H1 (cell line): ENCODE measurements at regions not wholly inside any gene's neighbourhood (a gene's known extent, or its start where the extent isn't known, plus 50 kb on each side); places are given as distances from the start of the nearest gene placed in this dataset.

Source experiments
- CTCF ChIA-PET: fragments of 300-600 bp; sonication (Branson Sonifier 250); formaldehyde crosslinking; loops from one replicate; lab custom pipeline; 2021; ENCODE audit not compliant: partially characterized antibody; lab: Charles Lee
- POLR2A ChIA-PET: fragments of 300-600 bp; sonication (Branson Sonifier 250); formaldehyde crosslinking; loops from one replicate; lab custom pipeline; 2021; ENCODE audit warnings: inconsistent platforms; ENCODE audit not compliant: partially characterized antibody; lab: Charles Lee
- DNase-seq, 2 experiments: peaks; one replicate each; pipeline versions ENCODE4 v3.0.0 to v3.0.0-alpha.2; 2010 to 2022; ENCODE audit warnings: low spot score in 2 of 2, low read depth in 1 of 2, mixed read lengths in 1 of 2
- FAIRE-seq: peaks from 2 replicates; lab custom pipeline; 2011; peaks lifted over from hg19 to GRCh38; lab: Jason Lieb, UNC
- H2AFZ ChIP-seq: 2 replicates; pipeline ENCODE4 v1.8.1; 2012; ENCODE audit warnings: low read length, inconsistent platforms
- H2AK5ac ChIP-seq: 2 replicates; pipeline ENCODE4 v1.6.1; 2013; ENCODE audit warnings: low read depth, low read length
- H2BK120ac ChIP-seq: replicated peaks from 2 replicates; pipeline ENCODE3; 2013; ENCODE audit warnings: low read depth, low read length, inconsistent platforms
- H2BK12ac ChIP-seq: 2 replicates; pipeline ENCODE4 v1.6.1; 2013; ENCODE audit warnings: low read depth, low read length
- H2BK15ac ChIP-seq: 2 replicates; pipeline ENCODE4 v1.6.1; 2013; ENCODE audit warnings: low read length
- H2BK20ac ChIP-seq: 2 replicates; pipeline ENCODE4 v1.6.1; 2013; ENCODE audit warnings: low read length
- H2BK5ac ChIP-seq: 2 replicates; pipeline ENCODE4 v1.6.1; 2013; ENCODE audit warnings: low read depth, low read length
- H3K14ac ChIP-seq: 2 replicates; pipeline ENCODE4 v1.6.1; 2013; ENCODE audit warnings: inconsistent platforms; ENCODE audit not compliant: insufficient read length
- H3K18ac ChIP-seq: 2 replicates; pipeline ENCODE4 v1.6.1; 2013; ENCODE audit warnings: low read length; ENCODE audit errors: extremely low read depth
- H3K23ac ChIP-seq: 2 replicates; pipeline ENCODE4 v1.6.1; 2013; ENCODE audit warnings: inconsistent platforms; ENCODE audit not compliant: insufficient read length
- H3K23me2 ChIP-seq: 2 replicates; pipeline ENCODE4 v1.6.1; 2013; ENCODE audit warnings: low read depth, low read length
- H3K27ac ChIP-seq: 2 replicates; pipeline ENCODE4 v1.6.1; 2011; ENCODE audit warnings: low read depth, low read length, inconsistent platforms
- H3K27me3 ChIP-seq, 4 experiments: replicated peaks in 1 of 4; 1 replicate in 1 of 4; 2 replicates in 3 of 4; pipeline versions ENCODE4 v1.6.1 to v1.8.1; 2011 to 2013; ENCODE audit warnings: low read length in 3 of 4, mild to moderate bottlenecking in 3 of 4, inconsistent platforms in 2 of 4, mixed read lengths in 2 of 4, moderate library complexity in 1 of 4; ENCODE audit not compliant: control insufficient read depth in 3 of 4, insufficient read depth in 3 of 4; ENCODE audit errors: extremely low read depth in 1 of 4
- H3K36me3 ChIP-seq, 4 experiments: 2 replicates each; pipeline versions ENCODE4 v1.6.1 to v1.8.1; 2011 to 2013; ENCODE audit warnings: mild to moderate bottlenecking in 4 of 4, low read length in 3 of 4, moderate library complexity in 2 of 4, control low read depth in 1 of 4, inconsistent platforms in 1 of 4; ENCODE audit not compliant: insufficient read depth in 4 of 4, control insufficient read depth in 2 of 4
- H3K4ac ChIP-seq: replicated peaks from 2 replicates; pipeline ENCODE3; 2013; ENCODE audit warnings: low read length, low read depth, mixed read lengths, inconsistent platforms; ENCODE audit not compliant: insufficient read length
- H3K4me1 ChIP-seq, 4 experiments: replicated peaks in 1 of 4; 1 replicate in 1 of 4; 2 replicates in 3 of 4; pipeline versions ENCODE4 v1.6.1 to v1.8.1; 2011 to 2013; ENCODE audit warnings: low read length in 3 of 4, inconsistent platforms in 2 of 4, mixed read lengths in 1 of 4; ENCODE audit not compliant: insufficient read depth in 4 of 4, control insufficient read depth in 3 of 4
- H3K4me2 ChIP-seq, 2 experiments: 2 replicates each; pipeline versions ENCODE4 v1.6.1 to v1.8.1; 2011 to 2013; ENCODE audit warnings: low read depth in 2 of 2, low read length in 2 of 2, control low read depth in 1 of 2, inconsistent platforms in 1 of 2, mild to moderate bottlenecking in 1 of 2; ENCODE audit not compliant: insufficient read depth in 1 of 2
- H3K4me3 ChIP-seq, 4 experiments: fragments of 200-600, 300-600 bp in 1 of 4; sonication (generic), shearing (Covaris generic), sonication (Bioruptor Twin) in 1 of 4; 2 replicates each; pipeline versions ENCODE4 v1.5.1 to v1.8.1; 2011 to 2016; ENCODE audit warnings: low read length in 4 of 4, low read depth in 3 of 4, control low read depth in 2 of 4, inconsistent platforms in 2 of 4, mild to moderate bottlenecking in 2 of 4, mixed read lengths in 1 of 4, moderate library complexity in 1 of 4; ENCODE audit not compliant: insufficient read depth in 2 of 4; ENCODE audit errors: extremely low read depth in 1 of 4
- H3K56ac ChIP-seq: replicated peaks from 2 replicates; pipeline ENCODE3; 2013; ENCODE audit warnings: low read depth, mild to moderate bottlenecking, mixed read lengths, low read length, inconsistent platforms; ENCODE audit not compliant: insufficient read length
- H3K79me1 ChIP-seq: 2 replicates; pipeline ENCODE4 v1.6.1; 2013; ENCODE audit warnings: low read depth, low read length, control low read depth
- H3K79me2 ChIP-seq, 2 experiments: 2 replicates each; pipeline versions ENCODE4 v1.6.1 to v1.8.1; 2012 to 2013; ENCODE audit warnings: low read length in 2 of 2, mild to moderate bottlenecking in 2 of 2, inconsistent platforms in 1 of 2; ENCODE audit not compliant: insufficient read depth in 2 of 2, control insufficient read depth in 1 of 2
- H3K9ac ChIP-seq, 4 experiments: replicated peaks in 1 of 4; 1 replicate in 1 of 4; 2 replicates in 3 of 4; pipeline versions ENCODE4 v1.6.1 to v1.8.1; 2011 to 2013; ENCODE audit warnings: low read depth in 3 of 4, low read length in 3 of 4, control low read depth in 2 of 4, mild to moderate bottlenecking in 2 of 4, moderate library complexity in 2 of 4, inconsistent platforms in 1 of 4; ENCODE audit errors: extremely low read depth in 1 of 4
- H3K9me3 ChIP-seq, 2 experiments: 2 replicates each; pipeline versions ENCODE4 v1.6.1 to v1.8.1; 2012 to 2013; ENCODE audit warnings: mild to moderate bottlenecking in 2 of 2, moderate library complexity in 2 of 2, control low read depth in 1 of 2, inconsistent platforms in 1 of 2, low read depth in 1 of 2, low read length in 1 of 2, mixed read lengths in 1 of 2; ENCODE audit not compliant: insufficient read depth in 2 of 2
- H4K20me1 ChIP-seq, 2 experiments: replicated peaks in 1 of 2; 2 replicates each; pipeline versions ENCODE3 to v1.8.1; 2011 to 2013; ENCODE audit warnings: inconsistent platforms in 2 of 2, low read length in 2 of 2, mild to moderate bottlenecking in 1 of 2; ENCODE audit not compliant: insufficient read depth in 2 of 2, control insufficient read depth in 1 of 2
- H4K5ac ChIP-seq: 2 replicates; pipeline ENCODE4 v1.6.1; 2013; ENCODE audit warnings: low read length, low read depth, mixed read lengths, inconsistent platforms; ENCODE audit not compliant: insufficient read length
- H4K8ac ChIP-seq: 2 replicates; pipeline ENCODE4 v1.8.0; 2013; ENCODE audit warnings: mild to moderate bottlenecking, moderate library complexity, low read length, inconsistent platforms; ENCODE audit not compliant: insufficient read depth; ENCODE audit errors: extremely low read depth
- H4K91ac ChIP-seq: replicated peaks from 2 replicates; pipeline ENCODE3; 2013; ENCODE audit warnings: low read length, mixed read lengths, inconsistent platforms; ENCODE audit not compliant: insufficient read length
- ASH2L ChIP-seq: fragments of 200-600, 300-600 bp; sonication (generic); IDR thresholded peaks from one replicate; pipeline ENCODE4 v1.7.1; 2017; ENCODE audit warnings: low read length
- NANOG ChIP-seq: IDR thresholded peaks from 2 replicates; pipeline ENCODE4 v1.6.1; 2011; ENCODE audit warnings: low read length, low read depth, mild to moderate bottlenecking, inconsistent platforms; ENCODE audit not compliant: insufficient read depth, poor library complexity, severe bottlenecking
- WGBS, 2 experiments: shearing (Covaris generic) in 1 of 2; methylation state at CpG; one replicate each; pipeline versions ENCODE4 v1.1.6 to v1.1.7; 2013 to 2015; ENCODE audit warnings: low lambda C conversion rate in 2 of 2, mixed read lengths in 2 of 2, inconsistent platforms in 1 of 2, low coverage in 1 of 2, missing lambda C conversion rate in 1 of 2; ENCODE audit not compliant: insufficient replicate concordance in 2 of 2, insufficient coverage in 1 of 2, insufficient read length in 1 of 2; ENCODE audit errors: extremely low coverage in 1 of 2, missing lambda C conversion rate in 1 of 2; 5-methylcytosine and 5-hydroxymethylcytosine counted together

DNA sequence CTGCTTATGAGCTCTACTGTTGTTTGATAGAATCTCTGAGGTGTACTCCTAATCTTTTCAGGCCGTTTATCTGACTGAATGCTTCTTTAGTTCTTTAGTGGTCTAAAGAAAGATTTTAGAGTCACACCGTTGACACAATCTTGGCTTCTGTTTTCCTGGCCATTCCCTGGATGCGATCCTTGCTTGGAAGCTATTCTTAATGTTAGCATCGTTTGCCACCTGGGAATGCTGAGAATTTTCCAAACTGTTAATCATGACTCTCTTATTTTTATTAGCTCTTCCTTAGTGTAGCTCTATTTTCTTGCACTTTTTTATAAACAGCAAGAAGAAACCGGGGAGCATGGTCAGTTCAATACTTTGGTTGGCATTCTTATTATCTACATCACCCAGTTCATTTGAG lies 281.0 kb upstream of the PCDH20 start:
- H4K91ac ChIP-seq: no peak overlapping the region
- H2BK5ac ChIP-seq: no peak overlapping the region
- no peak overlapping the region for H3K4ac ChIP-seq
- H2AFZ ChIP-seq: no peak overlapping the region
- H2AK5ac ChIP-seq: no peak overlapping the region
- H3K4me2 ChIP-seq: no peak overlapping the region
- H3K27ac ChIP-seq: no peak overlapping the region
- no peaks in the 10 kb centered on the region for H3K79me1 ChIP-seq
- no peak overlapping the region for H2BK20ac ChIP-seq
- H2BK12ac ChIP-seq: no peak overlapping the region
- H3K4me1 ChIP-seq: peaks cover 0 to 2% (median 0%) of the 10 kb centered on the region in 4 experiments; a peak in 1 of 7 replicates
- no peaks in the 10 kb centered on the region for H3K79me2 ChIP-seq
- no peak overlapping the region for H3K18ac ChIP-seq
- H4K8ac ChIP-seq: no peak overlapping the region
- H4K5ac ChIP-seq: no peak overlapping the region
- H3K4me3 ChIP-seq: no peak overlapping the region
- no peaks in the 10 kb centered on the region for H4K20me1 ChIP-seq
- no peaks in the 10 kb centered on the region for H3K27me3 ChIP-seq
- ChIA-PET CTCF (interaction anchor here (0.6 to 1.3 kb wide), 7 partner anchors 11 to 1046 kb away, joined by 3 to 5 read pairs (median 5); no protein-coding TSS in a partner anchor), POLR2A (no interaction called here)
- 96% methylated on average over 5 of the region's 5 CpGs; no CpG with 5 or more reads in 1 of the 2 experiments for WGBS, 2 experiments
- FAIRE-seq (no peak), DNase-seq (no peak)
- no peak overlapping the region for H2BK15ac ChIP-seq
- no peaks in the 10 kb centered on the region for H3K36me3 ChIP-seq
- H3K9ac ChIP-seq: no peak overlapping the region
- H3K23ac ChIP-seq: no peak overlapping the region
- no peak overlapping the region for H3K14ac ChIP-seq
- no peaks in the 10 kb centered on the region for H3K23me2 ChIP-seq
- H2BK120ac ChIP-seq: no peak overlapping the region
- H3K9me3 ChIP-seq: no peaks in the 10 kb centered on the region
- H3K56ac ChIP-seq: no peak overlapping the region
- TF ChIP-seq NANOG: no peak
- no peak for TF ChIP-seq ASH2L
